Fibroblast of lung (primary cell): ENCODE measurements at regions not wholly inside any gene's neighbourhood (a gene's known extent, or its start where the extent isn't known, plus 50 kb on each side); places are given as distances from the start of the nearest gene placed in this dataset.
A peak's percentile ranks its signal among the peaks of the same experiment; 100 is the strongest.

Experiments used
- DNase-seq, 2 donors: peaks; one replicate each; pipeline versions ENCODE4 v3.0.0 to v3.0.0-alpha.2; 2010; ENCODE audit warnings: low read depth in 2 of 2
- H2AFZ ChIP-seq: 2 replicates; pipeline ENCODE4 v1.5.1; 2012; ENCODE audit warnings: low read length, control low read depth, inconsistent platforms
- H3K27ac ChIP-seq: 2 replicates; pipeline ENCODE4 v1.5.1; 2011; ENCODE audit warnings: low read length, control low read depth; ENCODE audit not compliant: insufficient read depth
- H3K27me3 ChIP-seq: 2 replicates; pipeline ENCODE4 v1.5.1; 2011; ENCODE audit warnings: mild to moderate bottlenecking, low read length; ENCODE audit not compliant: control insufficient read depth, insufficient read depth
- H3K36me3 ChIP-seq: 2 replicates; pipeline ENCODE4 v1.5.1; 2011; ENCODE audit warnings: low read length; ENCODE audit not compliant: control insufficient read depth, insufficient read depth
- H3K4me1 ChIP-seq: 2 replicates; pipeline ENCODE4 v1.5.1; 2011; ENCODE audit warnings: low read length; ENCODE audit not compliant: control insufficient read depth, insufficient read depth; ENCODE audit errors: extremely low read depth
- H3K4me2 ChIP-seq: 2 replicates; pipeline ENCODE4 v1.5.1; 2011; ENCODE audit warnings: low read length, control low read depth; ENCODE audit not compliant: insufficient read depth; ENCODE audit errors: extremely low read depth
- H3K4me3 ChIP-seq, 4 experiments: fragments of 200-600 bp in 1 of 4; sonication (generic) in 1 of 4; replicated peaks in 1 of 4; 2 replicates each; pipeline ENCODE4 v1.5.1; 2011 to 2016; ENCODE audit warnings: low read length in 4 of 4, low read depth in 3 of 4, mild to moderate bottlenecking in 3 of 4, control low read depth in 2 of 4, inconsistent platforms in 1 of 4, mixed read lengths in 1 of 4; ENCODE audit not compliant: insufficient read depth in 1 of 4; ENCODE audit errors: control extremely low read depth in 1 of 4
- H3K79me2 ChIP-seq: 2 replicates; pipeline ENCODE4 v1.5.1; 2012; ENCODE audit warnings: mild to moderate bottlenecking, low read length, inconsistent platforms; ENCODE audit not compliant: control insufficient read depth, insufficient read depth
- H3K9ac ChIP-seq: 2 replicates; pipeline ENCODE4 v1.5.1; 2011; ENCODE audit warnings: mild to moderate bottlenecking, low read length, control low read depth; ENCODE audit not compliant: insufficient read depth
- H3K9me3 ChIP-seq: 2 replicates; pipeline ENCODE4 v1.5.1; 2012; ENCODE audit warnings: low read depth, low read length; ENCODE audit not compliant: control insufficient read depth, insufficient read depth
- H4K20me1 ChIP-seq: 2 replicates; pipeline ENCODE4 v1.5.1; 2011; ENCODE audit warnings: low read length; ENCODE audit not compliant: control insufficient read depth, insufficient read depth; ENCODE audit errors: extremely low read depth
- EZH2 ChIP-seq: IDR thresholded peaks from 2 replicates; pipeline ENCODE4 v1.5.1; 2012; ENCODE audit warnings: low read length, control low read depth, mild to moderate bottlenecking; ENCODE audit errors: missing control alignments
- TF ChIP-seq, protein P1 (sequence below), 2 donors: IDR thresholded peaks in 1 of 2; conservative IDR thresholded peaks in 1 of 2; 1 replicate in 1 of 2; 2 replicates in 1 of 2; pipeline ENCODE4 v1.5.1; 2011 to 2012; ENCODE audit warnings: low read length in 2 of 2, control low read depth in 1 of 2, inconsistent platforms in 1 of 2, low read depth in 1 of 2, mild to moderate bottlenecking in 1 of 2

DNA sequence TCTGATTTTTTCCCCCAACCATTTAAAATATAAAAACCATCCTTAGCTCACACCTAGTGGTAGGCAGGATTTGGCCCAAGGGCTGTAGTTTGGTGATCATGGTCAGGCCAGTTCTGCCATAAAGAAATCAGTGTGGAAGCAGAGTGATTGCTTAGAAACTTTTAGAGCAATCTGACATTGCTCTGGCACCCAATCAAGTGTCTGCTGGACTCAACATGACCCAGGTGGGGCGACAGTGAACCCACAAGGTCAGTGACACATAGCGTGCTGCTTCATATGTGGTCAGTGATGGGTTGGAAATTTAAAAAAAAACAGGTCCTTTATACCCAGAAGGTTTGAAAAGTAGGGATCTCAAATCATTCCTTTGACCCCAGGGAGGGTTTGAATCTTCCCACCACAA is 107.9 kb downstream of the BANF2 start:
- H3K4me3 ChIP-seq = no peak overlapping the region
- H3K9me3 ChIP-seq = no peaks in the 10 kb centered on the region
- no peak for DNase-seq
- no peaks in the 10 kb centered on the region for H4K20me1 ChIP-seq
- peaks cover 43% of the 10 kb centered on the region for H3K4me1 ChIP-seq
- TF ChIP-seq EZH2 = no peak
- TF ChIP-seq, protein P1, sequence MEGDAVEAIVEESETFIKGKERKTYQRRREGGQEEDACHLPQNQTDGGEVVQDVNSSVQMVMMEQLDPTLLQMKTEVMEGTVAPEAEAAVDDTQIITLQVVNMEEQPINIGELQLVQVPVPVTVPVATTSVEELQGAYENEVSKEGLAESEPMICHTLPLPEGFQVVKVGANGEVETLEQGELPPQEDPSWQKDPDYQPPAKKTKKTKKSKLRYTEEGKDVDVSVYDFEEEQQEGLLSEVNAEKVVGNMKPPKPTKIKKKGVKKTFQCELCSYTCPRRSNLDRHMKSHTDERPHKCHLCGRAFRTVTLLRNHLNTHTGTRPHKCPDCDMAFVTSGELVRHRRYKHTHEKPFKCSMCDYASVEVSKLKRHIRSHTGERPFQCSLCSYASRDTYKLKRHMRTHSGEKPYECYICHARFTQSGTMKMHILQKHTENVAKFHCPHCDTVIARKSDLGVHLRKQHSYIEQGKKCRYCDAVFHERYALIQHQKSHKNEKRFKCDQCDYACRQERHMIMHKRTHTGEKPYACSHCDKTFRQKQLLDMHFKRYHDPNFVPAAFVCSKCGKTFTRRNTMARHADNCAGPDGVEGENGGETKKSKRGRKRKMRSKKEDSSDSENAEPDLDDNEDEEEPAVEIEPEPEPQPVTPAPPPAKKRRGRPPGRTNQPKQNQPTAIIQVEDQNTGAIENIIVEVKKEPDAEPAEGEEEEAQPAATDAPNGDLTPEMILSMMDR (conservative IDR thresholded peaks at IDR 0.05 in 1 of 2, IDR thresholded peaks at IDR 0.05 in 1 of 2; ENCODE audit: low read depth in 1 of 2, low read length in 2 of 2) = no peak
- no peaks in the 10 kb centered on the region for H3K36me3 ChIP-seq
- H3K27me3 ChIP-seq = no peaks in the 10 kb centered on the region
- H3K27ac ChIP-seq = peak overlapping the region; percentile 74
- H3K79me2 ChIP-seq = no peaks in the 10 kb centered on the region
- H3K4me2 ChIP-seq = peak overlapping the region; percentile 45
- no peak overlapping the region for H3K9ac ChIP-seq
- no peak overlapping the region for H2AFZ ChIP-seq

DNA sequence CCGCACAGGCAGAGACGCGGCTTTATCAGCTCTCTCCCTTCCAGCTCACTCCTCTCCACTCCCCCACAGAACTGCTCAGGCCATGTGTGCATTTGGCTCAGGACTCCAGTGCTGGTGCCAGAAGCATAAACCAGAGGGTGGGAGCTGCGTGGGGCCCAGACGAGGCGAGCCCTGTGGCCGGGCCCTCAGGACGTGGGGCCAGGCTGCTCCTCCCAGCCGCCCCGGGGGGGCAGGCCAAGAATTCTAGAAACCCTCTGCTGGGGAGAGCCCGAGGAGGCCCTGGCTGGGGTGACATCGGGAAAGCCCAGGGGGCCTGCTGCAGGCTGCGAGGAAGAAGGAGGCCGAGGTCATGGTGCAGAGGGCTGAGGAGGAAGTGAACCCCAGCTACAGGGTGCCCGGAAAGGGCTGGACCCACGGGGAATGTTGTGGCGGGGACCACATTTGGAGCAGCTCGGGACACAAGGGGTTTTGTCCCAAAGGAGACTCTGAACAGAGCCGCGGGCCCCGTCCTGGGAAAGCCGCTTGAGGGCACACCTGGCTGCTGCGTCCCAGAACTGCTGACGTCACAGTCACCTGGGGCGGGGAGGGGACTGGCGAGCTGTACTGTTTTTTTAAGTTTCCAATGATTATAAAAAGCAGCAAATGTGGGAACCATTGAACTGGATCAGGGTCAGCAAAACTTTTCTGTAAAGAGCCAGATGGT is 107.1 kb downstream of the BANF2 start:
- Histone ChIP-seq H3K4me3 (peak overlapping the region in 1 of 4 experiments; percentile 1), H3K36me3 (no peaks in the 10 kb centered on the region), H3K9ac (peak overlapping the region; percentile 57), H3K79me2 (no peaks in the 10 kb centered on the region), H3K27ac (peak overlapping the region; percentile 82), H3K9me3 (no peaks in the 10 kb centered on the region), H3K4me2 (peak overlapping the region; percentile 71), H4K20me1 (no peaks in the 10 kb centered on the region), H3K4me1 (peaks cover 43% of the 10 kb centered on the region), H2AFZ (peak overlapping the region; percentile 96), H3K27me3 (no peaks in the 10 kb centered on the region)
- no peak for TF ChIP-seq EZH2
- TF ChIP-seq, protein P1 (conservative IDR thresholded peaks at IDR 0.05 in 1 of 2, IDR thresholded peaks at IDR 0.05 in 1 of 2; ENCODE audit: low read depth in 1 of 2, low read length in 2 of 2) = no peak
- peak; percentile 84 to 89 for DNase-seq

DNA sequence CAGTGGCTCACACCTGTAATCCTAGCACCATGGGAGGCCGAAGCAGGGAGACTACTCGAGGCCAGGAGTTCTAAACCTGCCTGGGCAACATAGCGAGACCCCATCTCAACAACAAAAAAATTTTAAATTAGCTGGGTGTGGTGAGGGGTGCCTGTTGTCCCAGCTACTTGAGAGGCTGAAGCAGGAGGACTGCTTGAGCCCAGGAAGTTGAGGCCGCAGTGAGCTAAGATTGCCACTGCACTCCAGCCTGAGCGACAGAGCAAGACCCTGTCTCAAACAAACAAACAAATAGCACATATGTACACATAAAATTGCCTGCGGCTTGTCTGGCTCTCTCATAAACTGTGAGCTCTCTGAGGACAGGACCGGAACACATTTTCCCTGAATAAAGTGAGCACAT is 106.3 kb downstream of the BANF2 start:
- Histone ChIP-seq H3K4me3 (no peak overlapping the region), H3K9ac (peak overlapping the region; percentile 57), H3K4me2 (peak overlapping the region; percentile 92)

More for the DNA sequence above, 106.3 kb downstream of the BANF2 start:
- Histone ChIP-seq H3K9me3 (no peaks in the 10 kb centered on the region), H4K20me1 (no peaks in the 10 kb centered on the region), H3K36me3 (no peaks in the 10 kb centered on the region), H3K4me1 (peaks cover 43% of the 10 kb centered on the region), H3K27ac (peak overlapping the region; percentile 82), H3K79me2 (no peaks in the 10 kb centered on the region), H3K27me3 (no peaks in the 10 kb centered on the region), H2AFZ (peak overlapping the region; percentile 96)
- TF ChIP-seq EZH2 = no peak
- TF ChIP-seq, protein P1 (conservative IDR thresholded peaks at IDR 0.05 in 1 of 2, IDR thresholded peaks at IDR 0.05 in 1 of 2; ENCODE audit: low read depth in 1 of 2, low read length in 2 of 2) = no peak
- no peak for DNase-seq
